Astrocyte (in vitro differentiated cells and primary cell): ENCODE measurements at regions not wholly inside any gene's neighbourhood (a gene's known extent, or its start where the extent isn't known, plus 50 kb on each side); places are given as distances from the start of the nearest gene placed in this dataset.
A peak's percentile ranks its signal among the peaks of the same experiment; 100 is the strongest.

Source experiments
- DNase-seq: peaks from one replicate; pipeline ENCODE4 v3.0.0-alpha.2; 2010; ENCODE audit warnings: low read depth
- FAIRE-seq: peaks from 2 replicates; lab custom pipeline; 2011; peaks lifted over from hg19 to GRCh38; lab: Jason Lieb, UNC
- H2AFZ ChIP-seq: 2 replicates; pipeline ENCODE4 v1.6.0; 2012; ENCODE audit warnings: low read depth, low read length, inconsistent platforms
- H3K27ac ChIP-seq: 2 replicates; pipeline ENCODE4 v1.5.1; 2011; ENCODE audit warnings: low read depth, low read length, inconsistent platforms
- H3K27me3 ChIP-seq: 2 replicates; pipeline ENCODE4 v1.6.0; 2011; ENCODE audit warnings: low read length, inconsistent platforms; ENCODE audit not compliant: insufficient read depth
- H3K36me3 ChIP-seq: 2 replicates; pipeline ENCODE4 v1.5.1; 2011; ENCODE audit warnings: low read length, inconsistent platforms; ENCODE audit not compliant: insufficient read depth
- H3K4me1 ChIP-seq: 2 replicates; pipeline ENCODE4 v1.5.1; 2011; ENCODE audit warnings: low read length, inconsistent platforms; ENCODE audit not compliant: insufficient read depth
- H3K4me2 ChIP-seq: 2 replicates; pipeline ENCODE4 v1.6.0; 2012; ENCODE audit warnings: low read length, inconsistent platforms
- H3K4me3 ChIP-seq: 2 replicates; pipeline ENCODE4 v1.5.1; 2011; ENCODE audit warnings: low read depth, mild to moderate bottlenecking, low read length, inconsistent platforms; ENCODE audit not compliant: insufficient read depth
- H3K79me2 ChIP-seq: 2 replicates; pipeline ENCODE4 v1.6.0; 2012; ENCODE audit warnings: mild to moderate bottlenecking, low read length, inconsistent platforms; ENCODE audit not compliant: insufficient read depth
- H3K9ac ChIP-seq: 2 replicates; pipeline ENCODE4 v1.6.0; 2012; ENCODE audit warnings: mild to moderate bottlenecking, low read length, inconsistent platforms
- H3K9me3 ChIP-seq: 2 replicates; pipeline ENCODE4 v1.5.1; 2012; ENCODE audit warnings: low read depth, mild to moderate bottlenecking, low read length, inconsistent platforms; ENCODE audit not compliant: insufficient read depth
- H4K20me1 ChIP-seq: 2 replicates; pipeline ENCODE4 v1.6.0; 2012; ENCODE audit warnings: low read length, inconsistent platforms; ENCODE audit not compliant: insufficient read depth
- H3K27ac Mint-ChIP-seq: one replicate; pipeline ENCODE4 v1.8.0; 2021; ENCODE audit warnings: mild to moderate bottlenecking, mixed read lengths; ENCODE audit not compliant: unreplicated experiment
- H3K27me3 Mint-ChIP-seq: one replicate; pipeline ENCODE4 v1.8.0; 2021; ENCODE audit warnings: low read depth, mixed read lengths; ENCODE audit not compliant: unreplicated experiment
- H3K36me3 Mint-ChIP-seq: one replicate; pipeline ENCODE4 v1.8.0; 2021; ENCODE audit warnings: low read depth, mixed read lengths; ENCODE audit not compliant: unreplicated experiment
- H3K4me1 Mint-ChIP-seq: one replicate; pipeline ENCODE4 v1.8.0; 2021; ENCODE audit warnings: low read depth, mixed read lengths; ENCODE audit not compliant: unreplicated experiment
- H3K4me3 Mint-ChIP-seq: one replicate; pipeline ENCODE4 v1.8.0; 2021; ENCODE audit warnings: mild to moderate bottlenecking, moderate library complexity, mixed read lengths; ENCODE audit not compliant: unreplicated experiment
- H3K9me3 Mint-ChIP-seq: one replicate; pipeline ENCODE4 v1.8.0; 2021; ENCODE audit warnings: mild to moderate bottlenecking, mixed read lengths; ENCODE audit not compliant: unreplicated experiment
- EZH2 ChIP-seq: IDR thresholded peaks from 2 replicates; pipeline ENCODE4 v1.6.1; 2012; ENCODE audit warnings: mild to moderate bottlenecking, low read length, inconsistent platforms; ENCODE audit not compliant: insufficient read depth
- TF ChIP-seq, protein P1 (sequence below): IDR thresholded peaks from 2 replicates; pipeline ENCODE4 v1.5.1; 2011; ENCODE audit warnings: low read depth, mild to moderate bottlenecking, inconsistent platforms, low read length, moderate library complexity; ENCODE audit not compliant: insufficient read depth

DNA sequence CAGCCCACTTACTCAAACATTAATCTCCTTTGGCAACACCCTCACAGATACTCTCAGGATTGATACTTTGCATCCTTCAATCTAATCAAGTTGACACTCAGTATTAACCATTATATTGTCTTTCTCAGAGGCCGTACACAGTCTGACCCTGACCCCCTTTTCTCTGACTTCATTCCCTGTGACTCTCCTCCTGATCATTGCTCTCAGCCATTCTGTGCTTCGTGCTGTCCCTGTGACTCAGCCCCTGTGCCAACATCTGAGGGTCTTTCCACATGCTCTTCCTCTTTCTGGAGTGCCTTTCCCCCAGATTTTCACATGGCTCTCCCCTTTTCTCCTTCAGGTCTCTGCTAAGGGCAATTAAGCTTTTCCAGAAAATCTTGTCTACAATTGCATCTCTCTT, 289.0 kb upstream of the PHYHIPL start:
- DNase-seq (no peak), FAIRE-seq (no peak)
- H3K79me2 ChIP-seq, result no peaks in the 10 kb centered on the region
- no peaks in the 10 kb centered on the region for H4K20me1 ChIP-seq
- Mint-ChIP-seq H3K9me3 (peaks cover 2% of the 10 kb centered on the region), H3K36me3 (no peaks in the 10 kb centered on the region), H3K4me3 (no peak overlapping the region), H3K27ac (no peak overlapping the region), H3K4me1 (peaks cover 3% of the 10 kb centered on the region), H3K27me3 (no peaks in the 10 kb centered on the region)
- H3K27ac ChIP-seq, result no peak overlapping the region
- no peak overlapping the region for H2AFZ ChIP-seq
- TF ChIP-seq EZH2, result no peak
- TF ChIP-seq, protein P1, sequence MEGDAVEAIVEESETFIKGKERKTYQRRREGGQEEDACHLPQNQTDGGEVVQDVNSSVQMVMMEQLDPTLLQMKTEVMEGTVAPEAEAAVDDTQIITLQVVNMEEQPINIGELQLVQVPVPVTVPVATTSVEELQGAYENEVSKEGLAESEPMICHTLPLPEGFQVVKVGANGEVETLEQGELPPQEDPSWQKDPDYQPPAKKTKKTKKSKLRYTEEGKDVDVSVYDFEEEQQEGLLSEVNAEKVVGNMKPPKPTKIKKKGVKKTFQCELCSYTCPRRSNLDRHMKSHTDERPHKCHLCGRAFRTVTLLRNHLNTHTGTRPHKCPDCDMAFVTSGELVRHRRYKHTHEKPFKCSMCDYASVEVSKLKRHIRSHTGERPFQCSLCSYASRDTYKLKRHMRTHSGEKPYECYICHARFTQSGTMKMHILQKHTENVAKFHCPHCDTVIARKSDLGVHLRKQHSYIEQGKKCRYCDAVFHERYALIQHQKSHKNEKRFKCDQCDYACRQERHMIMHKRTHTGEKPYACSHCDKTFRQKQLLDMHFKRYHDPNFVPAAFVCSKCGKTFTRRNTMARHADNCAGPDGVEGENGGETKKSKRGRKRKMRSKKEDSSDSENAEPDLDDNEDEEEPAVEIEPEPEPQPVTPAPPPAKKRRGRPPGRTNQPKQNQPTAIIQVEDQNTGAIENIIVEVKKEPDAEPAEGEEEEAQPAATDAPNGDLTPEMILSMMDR, result no peak
- no peaks in the 10 kb centered on the region for H3K36me3 ChIP-seq
- H3K9me3 ChIP-seq, result no peaks in the 10 kb centered on the region
- no peak overlapping the region for H3K9ac ChIP-seq
- no peak overlapping the region for H3K4me2 ChIP-seq
- H3K27me3 ChIP-seq, result no peaks in the 10 kb centered on the region
- H3K4me1 ChIP-seq, result no peaks in the 10 kb centered on the region
- no peak overlapping the region for H3K4me3 ChIP-seq

DNA sequence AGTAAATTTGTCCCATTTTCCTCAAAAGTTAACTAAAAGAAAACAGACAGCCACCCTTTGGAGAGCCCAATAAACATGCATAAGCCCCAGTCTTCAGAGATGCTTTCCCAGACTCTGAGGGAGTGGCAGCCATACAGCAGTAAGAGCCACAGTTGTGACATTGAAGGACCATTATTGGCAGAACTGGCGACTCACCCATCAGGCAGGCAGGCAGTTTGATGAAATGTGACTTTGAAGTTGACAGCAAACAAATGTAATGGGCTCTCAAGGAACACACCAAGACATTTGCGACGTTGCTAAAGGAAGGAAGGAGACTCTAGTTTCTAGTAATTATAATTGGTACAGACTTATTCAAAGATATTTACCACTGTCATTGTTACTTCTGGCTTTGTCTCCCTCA, 287.5 kb upstream of the PHYHIPL start:
- no peaks in the 10 kb centered on the region for H3K27me3 ChIP-seq
- no peak overlapping the region for H2AFZ ChIP-seq
- Mint-ChIP-seq H3K9me3 (no peaks in the 10 kb centered on the region), H3K4me1 (peaks cover 3% of the 10 kb centered on the region), H3K4me3 (no peak overlapping the region), H3K27ac (no peak overlapping the region), H3K36me3 (no peaks in the 10 kb centered on the region), H3K27me3 (no peaks in the 10 kb centered on the region)
- FAIRE-seq, result no peak
- no peak overlapping the region for H3K9ac ChIP-seq
- TF ChIP-seq EZH2, result no peak
- TF ChIP-seq, protein P1, result no peak
- H4K20me1 ChIP-seq, result no peaks in the 10 kb centered on the region
- H3K4me1 ChIP-seq, result no peaks in the 10 kb centered on the region
- DNase-seq, result no peak
- no peaks in the 10 kb centered on the region for H3K36me3 ChIP-seq
- H3K79me2 ChIP-seq, result no peaks in the 10 kb centered on the region
- no peak overlapping the region for H3K4me2 ChIP-seq
- no peak overlapping the region for H3K4me3 ChIP-seq
- no peak overlapping the region for H3K27ac ChIP-seq
- no peaks in the 10 kb centered on the region for H3K9me3 ChIP-seq

DNA sequence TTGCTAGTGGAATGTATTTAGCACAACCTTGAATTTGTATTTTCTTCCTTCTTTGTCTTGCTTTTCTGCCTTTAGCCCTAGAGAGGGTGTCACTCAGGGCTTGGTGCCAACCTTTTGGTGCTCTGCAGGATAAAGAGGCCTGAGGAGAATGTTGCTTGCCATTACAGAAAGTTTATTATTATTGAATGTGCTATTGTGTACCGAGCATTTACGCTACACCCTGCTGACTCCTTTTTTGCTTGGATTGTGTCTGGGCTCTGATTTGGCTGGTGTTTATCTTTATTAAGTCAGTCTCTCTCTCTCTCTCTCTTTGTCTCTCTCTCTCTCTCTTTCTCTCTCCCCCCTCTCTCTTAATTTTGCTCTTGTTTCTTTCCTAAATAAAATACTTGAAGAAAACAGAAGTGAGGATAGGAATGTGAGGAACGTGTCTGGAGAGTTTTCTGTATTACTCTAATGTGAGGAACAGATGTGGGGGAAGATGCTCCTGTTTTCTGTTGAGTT, 284.4 kb upstream of the PHYHIPL start:
- no peak for TF ChIP-seq EZH2
- TF ChIP-seq, protein P1, result no peak
- no peak overlapping the region for H3K9ac ChIP-seq
- no peaks in the 10 kb centered on the region for H3K36me3 Mint-ChIP-seq

More for the DNA sequence above, 284.4 kb upstream of the PHYHIPL start:
- Histone ChIP-seq H3K27me3 (no peaks in the 10 kb centered on the region), H3K4me2 (peak overlapping the region; percentile 15), H3K4me1 (no peaks in the 10 kb centered on the region), H3K9me3 (no peaks in the 10 kb centered on the region), H3K4me3 (no peak overlapping the region), H3K36me3 (no peaks in the 10 kb centered on the region), H4K20me1 (no peaks in the 10 kb centered on the region), H3K27ac (no peak overlapping the region), H2AFZ (no peak overlapping the region), H3K79me2 (no peaks in the 10 kb centered on the region)
- Mint-ChIP-seq H3K4me3 (no peak overlapping the region), H3K27me3 (no peaks in the 10 kb centered on the region), H3K9me3 (no peaks in the 10 kb centered on the region), H3K27ac (no peak overlapping the region), H3K4me1 (peaks cover 3% of the 10 kb centered on the region)
- DNase-seq (peak; percentile 29), FAIRE-seq (no peak)
